Activated CD4-positive, CD25-positive, alpha-beta regulatory T cell (primary cell): ENCODE measurements at regions not wholly inside any gene's neighbourhood (a gene's known extent, or its start where the extent isn't known, plus 50 kb on each side); places are given as distances from the start of the nearest gene placed in this dataset.
"Not testable (repeated sequence)": the region's sequence is repeated elsewhere in the genome, so short reads cannot be mapped to it uniquely, and the experiment has no call there.

Experiments
- DNase-seq, 4 experiments: peaks; one replicate each; lab custom pipeline; 2025; lab: John Stamatoyannopoulos, UW

GRCh38 chr2:234157817-234158588 is 107.5 kb downstream of the SPP2 start:
- DNase-seq, result no peak

GRCh38 chr2:234156326-234156725 is 105.8 kb downstream of the SPP2 start:
- no peak for DNase-seq

DNA sequence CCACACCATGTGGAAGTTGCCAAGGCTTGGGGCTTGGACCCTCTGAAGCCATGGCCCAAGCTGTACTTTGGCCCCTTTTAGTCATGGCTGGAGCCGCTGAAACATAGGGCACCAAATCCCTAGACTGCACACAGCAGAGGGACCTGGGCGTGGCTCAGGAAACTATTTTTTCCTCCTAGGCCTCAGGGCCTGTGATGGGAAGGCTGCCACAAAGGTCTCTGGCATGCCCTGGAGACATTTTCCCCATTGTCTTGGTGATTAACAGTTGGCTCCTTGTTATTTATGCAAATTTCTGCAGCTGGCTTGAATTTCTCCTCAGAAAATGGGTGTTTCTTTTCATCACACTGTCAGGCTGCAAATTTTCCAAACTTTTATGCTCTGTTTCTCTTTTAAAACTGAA is 102.3 kb downstream of the SPP2 start:
- not testable (repeated sequence) for DNase-seq

GRCh38 chr2:234147335-234147861 is 96.9 kb downstream of the SPP2 start:
- no peak for DNase-seq

DNA sequence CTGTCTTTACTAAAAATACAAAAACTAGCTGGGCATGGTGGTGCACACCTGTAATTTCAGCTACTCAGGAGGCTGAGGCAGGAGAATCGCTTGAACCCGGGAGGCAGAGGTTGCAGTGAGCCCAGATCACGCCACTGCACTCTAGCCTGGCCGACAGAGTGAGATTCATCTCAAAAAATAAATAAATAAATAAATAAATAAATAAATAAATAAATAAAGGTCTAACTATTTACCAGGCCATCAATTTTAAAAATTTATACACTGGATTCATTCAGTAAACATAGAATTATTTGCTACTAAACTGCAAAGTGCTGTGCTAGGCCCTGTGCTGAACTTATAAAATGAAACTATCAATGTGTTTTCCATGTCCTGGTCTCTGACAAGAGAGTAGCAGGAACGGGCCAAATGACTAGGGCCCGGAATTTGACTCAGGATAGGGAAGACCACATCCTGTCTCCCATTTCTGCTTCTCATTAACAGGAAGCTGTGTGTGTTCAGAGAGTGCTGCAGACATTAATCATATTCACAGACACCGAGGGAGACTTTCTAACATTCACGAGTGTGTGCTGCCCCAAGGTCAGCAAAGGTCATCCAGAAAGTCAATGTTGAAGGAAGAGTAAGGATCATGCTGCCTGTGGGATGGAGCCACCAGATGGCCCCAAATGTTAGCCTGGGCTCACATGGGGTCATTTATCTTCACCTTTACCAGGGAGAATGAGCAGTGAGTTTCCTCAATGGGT is 95.8 kb downstream of the SPP2 start:
- no peak for DNase-seq

DNA sequence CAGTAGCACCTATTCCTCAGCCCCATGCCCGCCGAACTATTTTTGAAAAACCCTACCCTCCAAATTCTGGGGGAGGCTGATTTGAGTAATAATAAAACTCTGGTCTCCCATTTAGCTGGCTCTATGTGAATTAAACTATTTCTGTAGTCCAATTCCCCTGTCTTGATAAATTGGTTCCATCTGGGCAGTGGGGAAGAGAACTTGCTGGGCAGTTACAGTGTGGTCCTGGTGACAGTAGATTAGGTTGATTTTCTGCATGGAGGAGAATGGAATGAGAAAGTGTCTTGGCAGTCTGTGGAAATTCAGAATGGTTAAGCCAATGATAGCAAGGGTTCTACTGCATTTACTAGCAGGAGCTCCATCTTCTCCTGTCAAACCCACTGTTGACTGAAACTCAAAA is 95.0 kb downstream of the SPP2 start:
- no peak for DNase-seq

- no peak for DNase-seq
Observed at GRCh38 chr2:234145057-234145456, 94.6 kb downstream of the SPP2 start.

GRCh38 chr2:234143896-234144295 is 93.4 kb downstream of the SPP2 start:
- DNase-seq, result no peak

DNA sequence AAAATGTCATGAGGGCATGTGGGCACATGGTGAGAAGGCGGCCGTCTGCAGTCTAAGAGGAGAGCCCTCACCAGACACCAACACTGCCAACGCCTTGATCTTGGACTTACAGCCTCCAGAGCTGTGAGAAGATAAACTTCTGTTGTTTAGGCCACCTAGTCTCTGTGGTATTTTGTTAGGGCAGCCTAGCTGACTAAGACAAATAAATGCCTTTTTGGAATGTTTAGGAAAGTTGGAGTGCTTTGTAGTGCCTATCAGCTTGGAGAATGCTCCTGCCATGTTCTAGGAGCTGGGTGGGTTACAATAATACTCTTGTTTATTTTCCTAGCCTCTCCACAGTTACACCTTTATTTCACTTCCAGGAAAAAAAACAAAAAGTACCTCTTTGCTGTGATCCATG is 92.0 kb downstream of the SPP2 start:
- no peak for DNase-seq

DNA sequence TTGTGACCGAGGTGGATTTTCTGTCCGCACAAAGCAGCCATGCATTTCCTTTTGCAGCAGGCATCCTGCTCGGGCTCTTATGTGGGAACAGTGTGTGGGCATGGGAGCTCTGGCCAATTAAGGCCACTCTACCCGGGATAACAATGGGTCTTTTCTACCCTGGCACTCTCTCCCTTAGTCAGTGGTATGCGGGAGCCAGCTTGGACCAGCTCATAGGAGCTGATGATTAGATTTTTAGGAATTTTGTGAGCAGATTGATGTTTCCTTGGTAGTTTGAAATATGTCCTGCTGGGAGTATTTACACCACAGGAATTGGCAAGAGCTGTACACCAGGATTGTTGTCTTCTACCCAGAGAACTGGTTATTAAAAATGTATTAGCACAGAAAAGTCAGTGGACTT is 89.3 kb downstream of the SPP2 start:
- no peak for DNase-seq

- DNase-seq, result no peak
Observed at GRCh38 chr2:234138836-234139235, 88.3 kb downstream of the SPP2 start.

- no peak for DNase-seq
Observed at GRCh38 chr2:234137400-234138014, 87.0 kb downstream of the SPP2 start.

- DNase-seq, result no peak
Observed at GRCh38 chr2:234136461-234136860, 86.0 kb downstream of the SPP2 start.

DNA sequence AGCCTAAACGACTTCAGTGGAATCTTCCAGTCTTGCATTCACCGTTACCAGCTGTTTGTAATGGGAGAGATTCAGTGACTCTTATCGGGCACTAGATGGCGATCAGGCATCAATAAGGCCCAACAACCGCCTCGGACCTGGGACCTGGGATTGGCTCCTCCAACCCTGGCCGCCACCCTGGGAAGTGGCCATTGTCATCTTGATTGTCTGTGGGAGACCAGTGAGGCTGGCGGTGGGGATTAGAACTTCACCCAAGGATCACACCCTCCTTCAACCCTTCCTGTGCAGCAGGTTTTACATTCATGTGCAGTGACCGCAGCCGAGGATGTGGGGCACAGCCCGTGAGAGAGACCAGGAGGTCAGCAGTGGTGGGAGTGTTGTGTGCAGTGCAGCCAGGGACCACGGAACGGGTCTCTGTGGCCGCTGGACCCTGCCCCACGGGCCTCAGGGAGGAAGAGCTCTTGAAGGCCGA is 85.3 kb downstream of the SPP2 start:
- peak in 1 of 4 experiments; percentile 6 for DNase-seq

- no peak for DNase-seq
Observed at GRCh38 chr2:234134496-234134895, 84.0 kb downstream of the SPP2 start.

DNA sequence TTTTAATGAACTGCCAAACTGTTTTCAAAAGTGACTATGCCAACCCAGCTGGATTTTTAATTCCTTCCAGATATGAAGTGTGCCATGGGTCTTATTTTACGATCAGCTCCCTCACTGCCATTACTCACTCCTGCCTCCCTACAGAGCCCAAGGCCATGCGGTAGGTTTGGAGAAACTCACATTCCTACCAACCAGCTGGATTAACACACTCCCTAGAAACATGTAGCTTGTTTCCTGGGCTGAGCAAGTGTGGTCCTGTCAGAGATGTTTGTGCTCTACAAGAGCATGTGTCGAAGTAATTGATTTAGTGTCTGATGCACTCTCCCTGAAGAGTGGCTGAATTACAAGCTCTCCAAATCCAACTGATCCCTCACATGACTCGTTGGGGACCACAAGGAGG is 82.5 kb downstream of the SPP2 start:
- DNase-seq, result no peak

- DNase-seq, result no peak
Observed at GRCh38 chr2:234130777-234131181, 80.3 kb downstream of the SPP2 start.

DNA sequence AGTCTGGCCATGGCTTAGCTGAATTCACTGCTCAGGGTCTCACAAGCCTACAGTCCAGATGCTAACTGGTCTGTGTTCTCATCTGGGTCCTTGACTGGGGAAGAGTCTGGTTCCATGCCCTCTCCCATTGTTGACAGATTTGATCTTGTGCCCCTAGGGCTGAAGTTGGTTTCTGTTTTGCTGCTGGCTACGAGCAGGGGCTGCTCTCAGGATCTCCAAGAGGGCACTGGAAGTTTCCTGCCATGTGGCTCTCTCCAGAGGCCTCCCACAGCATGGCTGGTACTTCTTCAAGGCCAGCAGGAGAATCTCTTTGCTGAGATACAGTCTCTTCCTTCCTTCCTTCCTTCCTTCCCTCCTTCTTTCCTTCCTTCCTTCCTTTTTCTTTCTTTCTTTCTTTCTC is 78.1 kb downstream of the SPP2 start:
- DNase-seq, result no peak
